SK-N-SH treated with all-trans-retinoic acid at 6 μM for 48 hours (cell line): ENCODE measurements at regions not wholly inside any gene's neighbourhood (a gene's known extent, or its start where the extent isn't known, plus 50 kb on each side); places are given as distances from the start of the nearest gene placed in this dataset.

ENCODE experiments used
- ATAC-seq: fragments of 200-7000 bp; cut with Tn5 transposase; 3 replicates; pipeline ENCODE4 v1.9.1; 2020; ENCODE audit warnings: mild to moderate bottlenecking, moderate library complexity
- ARNTL ChIP-seq: fragments of 450-650 bp; formaldehyde crosslinking; IDR thresholded peaks from 2 replicates; pipeline ENCODE4 v1.5.0; 2020; ENCODE audit warnings: low read depth, mild to moderate bottlenecking, moderate library complexity, borderline replicate concordance
- BACH2 ChIP-seq: fragments of 250-450 bp; sonication (Bioruptor Pico); IDR thresholded peaks from 2 replicates; pipeline ENCODE4 v1.9.0; 2021; ENCODE audit warnings: mild to moderate bottlenecking, borderline replicate concordance
- CSDC2 ChIP-seq: fragments of 250-450 bp; sonication (Bioruptor Pico); IDR thresholded peaks from 2 replicates; pipeline ENCODE4 v1.5.0; 2020; ENCODE audit warnings: mild to moderate bottlenecking, moderate library complexity
- GLIS3 ChIP-seq: fragments of 250-450 bp; sonication (Bioruptor Pico); IDR thresholded peaks from 2 replicates; pipeline ENCODE4 v1.5.0; 2020; ENCODE audit warnings: mild to moderate bottlenecking, moderate library complexity
- RARB ChIP-seq: fragments of 250-450 bp; sonication (Bioruptor Pico); IDR thresholded peaks from 2 replicates; pipeline ENCODE4 v1.8.0; 2021; ENCODE audit warnings: mild to moderate bottlenecking, moderate library complexity
- TCF4 ChIP-seq: fragments of 250-450 bp; sonication (Bioruptor Pico); IDR thresholded peaks from 2 replicates; pipeline ENCODE4 v1.8.0; 2021; ENCODE audit warnings: mild to moderate bottlenecking, moderate library complexity, borderline replicate concordance
- TOX ChIP-seq: fragments of 250-450 bp; sonication (Bioruptor Pico); IDR thresholded peaks from 2 replicates; pipeline ENCODE4 v1.8.0; 2021; ENCODE audit warnings: mild to moderate bottlenecking, moderate library complexity, borderline replicate concordance
- ZFP3 ChIP-seq: fragments of 250-450 bp; sonication (Bioruptor Pico); IDR thresholded peaks from 2 replicates; pipeline ENCODE4 v1.5.0; 2020; ENCODE audit warnings: mild to moderate bottlenecking, moderate library complexity
- ZFP30 ChIP-seq: fragments of 450-650 bp; formaldehyde crosslinking; IDR thresholded peaks from 2 replicates; pipeline ENCODE4 v1.5.0; 2022; ENCODE audit warnings: mild to moderate bottlenecking, moderate library complexity
- ZNF565 ChIP-seq: fragments of 450-650 bp; formaldehyde crosslinking; conservative IDR thresholded peaks from 2 replicates; pipeline ENCODE4 v1.5.0; 2020; ENCODE audit warnings: low read depth, mild to moderate bottlenecking, moderate library complexity
- ZNF70 ChIP-seq: fragments of 450-650 bp; formaldehyde crosslinking; IDR thresholded peaks from 2 replicates; pipeline ENCODE4 v1.5.0; 2020; ENCODE audit warnings: mild to moderate bottlenecking, moderate library complexity
- TF ChIP-seq, protein P1 (sequence below): fragments of 250-450 bp; sonication (Bioruptor Pico); IDR thresholded peaks from 2 replicates; pipeline ENCODE4 v1.5.1; 2021; ENCODE audit warnings: mild to moderate bottlenecking, moderate library complexity
- TF ChIP-seq, protein P2 (sequence below): fragments of 250-450 bp; sonication (Bioruptor Pico); IDR thresholded peaks from 2 replicates; pipeline ENCODE4 v1.8.0; 2021; ENCODE audit warnings: low read depth, mild to moderate bottlenecking, moderate library complexity, borderline replicate concordance
- TF ChIP-seq, protein P3 (sequence below): fragments of 250-450 bp; sonication (Bioruptor Pico); IDR thresholded peaks from 2 replicates; pipeline ENCODE4 v1.5.0; 2020; ENCODE audit warnings: mild to moderate bottlenecking, moderate library complexity
- TF ChIP-seq, protein P4 (sequence below): fragments of 250-450 bp; sonication (Bioruptor Pico); IDR thresholded peaks from 2 replicates; pipeline ENCODE4 v1.5.1; 2020; ENCODE audit warnings: low read depth, mild to moderate bottlenecking, moderate library complexity
- TF ChIP-seq, protein P5 (sequence below): fragments of 250-450 bp; sonication (Bioruptor Pico); IDR thresholded peaks from 2 replicates; pipeline ENCODE4 v1.8.0; 2020; ENCODE audit warnings: mild to moderate bottlenecking, moderate library complexity, borderline replicate concordance

DNA sequence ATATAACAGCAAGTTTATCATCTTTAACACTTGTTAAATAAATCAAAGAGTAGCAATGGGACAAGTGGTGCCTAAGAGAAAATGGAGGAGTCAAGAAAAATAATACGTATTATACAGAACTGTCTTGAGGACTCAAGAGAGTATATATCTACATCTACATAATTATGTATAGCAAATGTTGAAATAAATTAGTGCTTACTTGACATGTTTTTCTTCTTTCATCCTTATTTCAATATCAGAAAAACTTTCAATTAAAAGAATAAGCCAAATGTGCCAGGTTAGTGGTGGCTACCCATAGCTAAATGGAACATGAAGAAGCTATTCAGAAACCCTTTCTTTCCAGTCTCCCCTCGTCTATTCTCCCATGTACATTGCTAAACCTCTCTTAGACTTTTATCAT, 267.3 kb upstream of the SPOPL start:
- no peak for ATAC-seq
- TF ChIP-seq ZFP30 (CRISPR knock-in tag): no peak
- TF ChIP-seq CSDC2 (CRISPR knock-in tag): no peak
- TF ChIP-seq, all 23 proteins: peak for 0

DNA sequence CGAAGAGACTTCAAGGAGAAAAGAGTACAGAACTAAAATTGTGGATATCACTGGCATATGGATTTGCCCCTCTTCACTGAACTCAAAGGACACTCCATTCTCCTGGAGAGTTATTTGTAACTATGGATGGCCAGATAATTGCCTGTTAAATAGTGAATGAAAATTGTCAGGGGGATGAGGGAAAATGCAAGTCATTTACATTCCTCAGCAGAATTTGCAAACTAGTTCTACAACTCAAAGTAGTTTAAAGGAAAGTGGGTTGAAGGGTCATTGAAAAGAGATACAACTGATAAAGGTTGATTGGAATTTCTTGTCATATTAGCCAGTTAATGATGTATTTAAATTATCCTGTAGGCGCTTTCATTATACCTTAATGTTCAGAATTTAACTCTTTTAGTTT, 266.5 kb upstream of the SPOPL start:
- no peak for ATAC-seq
- TF ChIP-seq ZFP30 (CRISPR knock-in tag) (no peak), CSDC2 (CRISPR knock-in tag) (no peak), ZNF70 (CRISPR knock-in tag) (no peak), ZNF565 (CRISPR knock-in tag) (no peak), TCF4 (no peak), TOX (CRISPR knock-in tag) (no peak), ZFP3 (CRISPR knock-in tag) (no peak), GLIS3 (CRISPR knock-in tag) (no peak), RARB (CRISPR knock-in tag) (no peak)
- TF ChIP-seq, protein P1, sequence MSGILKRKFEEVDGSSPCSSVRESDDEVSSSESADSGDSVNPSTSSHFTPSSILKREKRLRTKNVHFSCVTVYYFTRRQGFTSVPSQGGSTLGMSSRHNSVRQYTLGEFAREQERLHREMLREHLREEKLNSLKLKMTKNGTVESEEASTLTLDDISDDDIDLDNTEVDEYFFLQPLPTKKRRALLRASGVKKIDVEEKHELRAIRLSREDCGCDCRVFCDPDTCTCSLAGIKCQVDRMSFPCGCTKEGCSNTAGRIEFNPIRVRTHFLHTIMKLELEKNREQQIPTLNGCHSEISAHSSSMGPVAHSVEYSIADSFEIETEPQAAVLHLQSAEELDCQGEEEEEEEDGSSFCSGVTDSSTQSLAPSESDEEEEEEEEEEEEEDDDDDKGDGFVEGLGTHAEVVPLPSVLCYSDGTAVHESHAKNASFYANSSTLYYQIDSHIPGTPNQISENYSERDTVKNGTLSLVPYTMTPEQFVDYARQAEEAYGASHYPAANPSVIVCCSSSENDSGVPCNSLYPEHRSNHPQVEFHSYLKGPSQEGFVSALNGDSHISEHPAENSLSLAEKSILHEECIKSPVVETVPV (CRISPR knock-in tag): no peak
- TF ChIP-seq, protein P2, sequence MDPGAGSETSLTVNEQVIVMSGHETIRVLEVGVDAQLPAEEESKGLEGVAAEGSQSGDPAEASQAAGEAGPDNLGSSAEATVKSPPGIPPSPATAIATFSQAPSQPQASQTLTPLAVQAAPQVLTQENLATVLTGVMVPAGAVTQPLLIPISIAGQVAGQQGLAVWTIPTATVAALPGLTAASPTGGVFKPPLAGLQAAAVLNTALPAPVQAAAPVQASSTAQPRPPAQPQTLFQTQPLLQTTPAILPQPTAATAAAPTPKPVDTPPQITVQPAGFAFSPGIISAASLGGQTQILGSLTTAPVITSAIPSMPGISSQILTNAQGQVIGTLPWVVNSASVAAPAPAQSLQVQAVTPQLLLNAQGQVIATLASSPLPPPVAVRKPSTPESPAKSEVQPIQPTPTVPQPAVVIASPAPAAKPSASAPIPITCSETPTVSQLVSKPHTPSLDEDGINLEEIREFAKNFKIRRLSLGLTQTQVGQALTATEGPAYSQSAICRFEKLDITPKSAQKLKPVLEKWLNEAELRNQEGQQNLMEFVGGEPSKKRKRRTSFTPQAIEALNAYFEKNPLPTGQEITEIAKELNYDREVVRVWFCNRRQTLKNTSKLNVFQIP: no peak
- TF ChIP-seq, protein P3, sequence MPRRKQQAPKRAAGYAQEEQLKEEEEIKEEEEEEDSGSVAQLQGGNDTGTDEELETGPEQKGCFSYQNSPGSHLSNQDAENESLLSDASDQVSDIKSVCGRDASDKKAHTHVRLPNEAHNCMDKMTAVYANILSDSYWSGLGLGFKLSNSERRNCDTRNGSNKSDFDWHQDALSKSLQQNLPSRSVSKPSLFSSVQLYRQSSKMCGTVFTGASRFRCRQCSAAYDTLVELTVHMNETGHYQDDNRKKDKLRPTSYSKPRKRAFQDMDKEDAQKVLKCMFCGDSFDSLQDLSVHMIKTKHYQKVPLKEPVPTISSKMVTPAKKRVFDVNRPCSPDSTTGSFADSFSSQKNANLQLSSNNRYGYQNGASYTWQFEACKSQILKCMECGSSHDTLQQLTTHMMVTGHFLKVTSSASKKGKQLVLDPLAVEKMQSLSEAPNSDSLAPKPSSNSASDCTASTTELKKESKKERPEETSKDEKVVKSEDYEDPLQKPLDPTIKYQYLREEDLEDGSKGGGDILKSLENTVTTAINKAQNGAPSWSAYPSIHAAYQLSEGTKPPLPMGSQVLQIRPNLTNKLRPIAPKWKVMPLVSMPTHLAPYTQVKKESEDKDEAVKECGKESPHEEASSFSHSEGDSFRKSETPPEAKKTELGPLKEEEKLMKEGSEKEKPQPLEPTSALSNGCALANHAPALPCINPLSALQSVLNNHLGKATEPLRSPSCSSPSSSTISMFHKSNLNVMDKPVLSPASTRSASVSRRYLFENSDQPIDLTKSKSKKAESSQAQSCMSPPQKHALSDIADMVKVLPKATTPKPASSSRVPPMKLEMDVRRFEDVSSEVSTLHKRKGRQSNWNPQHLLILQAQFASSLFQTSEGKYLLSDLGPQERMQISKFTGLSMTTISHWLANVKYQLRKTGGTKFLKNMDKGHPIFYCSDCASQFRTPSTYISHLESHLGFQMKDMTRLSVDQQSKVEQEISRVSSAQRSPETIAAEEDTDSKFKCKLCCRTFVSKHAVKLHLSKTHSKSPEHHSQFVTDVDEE: no peak
- TF ChIP-seq, all 23 proteins: peak for 0

DNA sequence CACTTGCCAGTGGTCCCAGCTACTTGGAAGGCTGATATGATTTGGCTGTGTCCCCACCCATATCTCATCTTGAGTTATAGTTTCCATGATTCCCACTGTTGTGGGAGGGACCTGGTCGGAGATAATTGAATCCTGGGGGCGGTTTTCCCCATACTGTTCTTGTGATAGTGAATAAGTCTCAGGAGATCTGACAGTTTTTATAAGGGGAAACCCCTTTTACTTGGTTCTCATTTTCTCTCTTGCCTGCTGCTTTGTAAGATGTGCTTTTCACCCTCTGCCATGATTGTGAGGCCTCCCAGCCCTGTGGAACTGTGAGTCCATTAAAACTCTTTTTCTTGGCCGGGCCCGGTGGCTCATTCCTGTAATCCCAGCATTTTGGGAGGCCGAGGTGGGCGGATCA, 265.4 kb upstream of the SPOPL start:
- TF ChIP-seq ZNF565 (CRISPR knock-in tag) (no peak), CSDC2 (CRISPR knock-in tag) (no peak), ZNF70 (CRISPR knock-in tag) (no peak), TCF4 (no peak), BACH2 (CRISPR knock-in tag) (no peak), RARB (CRISPR knock-in tag) (no peak), ARNTL (CRISPR knock-in tag) (no peak), ZFP30 (CRISPR knock-in tag) (no peak)
- TF ChIP-seq, protein P4, sequence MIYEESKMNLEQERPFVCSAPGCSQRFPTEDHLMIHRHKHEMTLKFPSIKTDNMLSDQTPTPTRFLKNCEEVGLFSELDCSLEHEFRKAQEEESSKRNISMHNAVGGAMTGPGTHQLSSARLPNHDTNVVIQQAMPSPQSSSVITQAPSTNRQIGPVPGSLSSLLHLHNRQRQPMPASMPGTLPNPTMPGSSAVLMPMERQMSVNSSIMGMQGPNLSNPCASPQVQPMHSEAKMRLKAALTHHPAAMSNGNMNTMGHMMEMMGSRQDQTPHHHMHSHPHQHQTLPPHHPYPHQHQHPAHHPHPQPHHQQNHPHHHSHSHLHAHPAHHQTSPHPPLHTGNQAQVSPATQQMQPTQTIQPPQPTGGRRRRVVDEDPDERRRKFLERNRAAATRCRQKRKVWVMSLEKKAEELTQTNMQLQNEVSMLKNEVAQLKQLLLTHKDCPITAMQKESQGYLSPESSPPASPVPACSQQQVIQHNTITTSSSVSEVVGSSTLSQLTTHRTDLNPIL: no peak
- TF ChIP-seq, protein P2: no peak
- TF ChIP-seq, protein P5, sequence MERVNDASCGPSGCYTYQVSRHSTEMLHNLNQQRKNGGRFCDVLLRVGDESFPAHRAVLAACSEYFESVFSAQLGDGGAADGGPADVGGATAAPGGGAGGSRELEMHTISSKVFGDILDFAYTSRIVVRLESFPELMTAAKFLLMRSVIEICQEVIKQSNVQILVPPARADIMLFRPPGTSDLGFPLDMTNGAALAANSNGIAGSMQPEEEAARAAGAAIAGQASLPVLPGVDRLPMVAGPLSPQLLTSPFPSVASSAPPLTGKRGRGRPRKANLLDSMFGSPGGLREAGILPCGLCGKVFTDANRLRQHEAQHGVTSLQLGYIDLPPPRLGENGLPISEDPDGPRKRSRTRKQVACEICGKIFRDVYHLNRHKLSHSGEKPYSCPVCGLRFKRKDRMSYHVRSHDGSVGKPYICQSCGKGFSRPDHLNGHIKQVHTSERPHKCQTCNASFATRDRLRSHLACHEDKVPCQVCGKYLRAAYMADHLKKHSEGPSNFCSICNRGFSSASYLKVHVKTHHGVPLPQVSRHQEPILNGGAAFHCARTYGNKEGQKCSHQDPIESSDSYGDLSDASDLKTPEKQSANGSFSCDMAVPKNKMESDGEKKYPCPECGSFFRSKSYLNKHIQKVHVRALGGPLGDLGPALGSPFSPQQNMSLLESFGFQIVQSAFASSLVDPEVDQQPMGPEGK (CRISPR knock-in tag): no peak
- TF ChIP-seq, protein P3: no peak
- ATAC-seq: no peak
